CD4-positive, alpha-beta memory T cell (primary cell): ENCODE measurements at regions not wholly inside any gene's neighbourhood (a gene's known extent, or its start where the extent isn't known, plus 50 kb on each side); places are given as distances from the start of the nearest gene placed in this dataset.
"Not testable (repeated sequence)": the region's sequence is repeated elsewhere in the genome, so short reads cannot be mapped to it uniquely, and the experiment has no call there.

Experiments
- CTCF ChIA-PET: fragments of 350-600 bp; sonication (Branson Sonifier 250); formaldehyde crosslinking; loops from one replicate; lab custom pipeline; 2021; ENCODE audit warnings: inconsistent platforms; ENCODE audit not compliant: partially characterized antibody; lab: Charles Lee
- POLR2A ChIA-PET: fragments of 350-600 bp; sonication (Branson Sonifier 250); formaldehyde crosslinking; loops from one replicate; lab custom pipeline; 2021; ENCODE audit not compliant: partially characterized antibody; lab: Charles Lee
- DNase-seq, 5 donors: peaks; one replicate each; pipeline versions ENCODE4 v3.0.0 to v3.0.0-alpha.2; 2020 to 2022; ENCODE audit warnings: mixed read lengths in 1 of 5
- H3K27ac ChIP-seq: one replicate; pipeline ENCODE4 v1.7.0; 2013; ENCODE audit warnings: low read depth, low read length
- H3K27me3 ChIP-seq: 2 replicates; pipeline ENCODE4 v1.7.0; 2013; ENCODE audit warnings: mild to moderate bottlenecking, low read length, moderate library complexity; ENCODE audit not compliant: insufficient read depth
- H3K36me3 ChIP-seq: 2 replicates; pipeline ENCODE4 v1.7.0; 2013; ENCODE audit warnings: mild to moderate bottlenecking, low read length, moderate library complexity; ENCODE audit not compliant: insufficient read depth
- H3K4me1 ChIP-seq: 2 replicates; pipeline ENCODE4 v1.7.0; 2013; ENCODE audit warnings: mild to moderate bottlenecking, low read length, moderate library complexity; ENCODE audit not compliant: insufficient read depth
- H3K4me3 ChIP-seq, 2 donors: one replicate each; pipeline ENCODE4 v1.7.0; 2013; ENCODE audit warnings: low read length in 2 of 2, mild to moderate bottlenecking in 1 of 2
- H3K9me3 ChIP-seq, 2 donors: one replicate each; pipeline ENCODE4 v1.7.0; 2013; ENCODE audit warnings: low read length in 2 of 2, control low read depth in 1 of 2; ENCODE audit not compliant: control insufficient read depth in 1 of 2
- H3K27ac Mint-ChIP-seq, 7 donors: one replicate each; pipeline ENCODE4 v1.8.0; 2020 to 2021; ENCODE audit warnings: mixed read lengths in 7 of 7, mild to moderate bottlenecking in 6 of 7, inconsistent platforms in 3 of 7, moderate library complexity in 3 of 7
- H3K27me3 Mint-ChIP-seq, 2 donors: one replicate each; pipeline ENCODE4 v1.8.0; 2020 to 2021; ENCODE audit warnings: mixed read lengths in 2 of 2
- H3K36me3 Mint-ChIP-seq, 2 donors: one replicate each; pipeline ENCODE4 v1.8.0; 2020 to 2021; ENCODE audit warnings: mixed read lengths in 2 of 2, inconsistent platforms in 1 of 2, mild to moderate bottlenecking in 1 of 2
- H3K4me1 Mint-ChIP-seq, 4 donors: one replicate each; pipeline ENCODE4 v1.8.0; 2020 to 2021; ENCODE audit warnings: mixed read lengths in 4 of 4, mild to moderate bottlenecking in 1 of 4
- H3K4me3 Mint-ChIP-seq, 8 donors: one replicate each; pipeline ENCODE4 v1.8.0; 2020 to 2021; ENCODE audit warnings: mixed read lengths in 8 of 8, mild to moderate bottlenecking in 7 of 8, moderate library complexity in 6 of 8, inconsistent platforms in 3 of 8
- H3K9me3 Mint-ChIP-seq, 8 donors: one replicate each; pipeline ENCODE4 v1.8.0; 2020 to 2021; ENCODE audit warnings: mixed read lengths in 8 of 8, mild to moderate bottlenecking in 5 of 8, inconsistent platforms in 3 of 8, moderate library complexity in 1 of 8
- intact Hi-C: fragments of 100-400 bp; cut with micrococcal nuclease; formaldehyde crosslinking; loops from one replicate; pipeline ENCODE4 v1.15.1; 2023

DNA sequence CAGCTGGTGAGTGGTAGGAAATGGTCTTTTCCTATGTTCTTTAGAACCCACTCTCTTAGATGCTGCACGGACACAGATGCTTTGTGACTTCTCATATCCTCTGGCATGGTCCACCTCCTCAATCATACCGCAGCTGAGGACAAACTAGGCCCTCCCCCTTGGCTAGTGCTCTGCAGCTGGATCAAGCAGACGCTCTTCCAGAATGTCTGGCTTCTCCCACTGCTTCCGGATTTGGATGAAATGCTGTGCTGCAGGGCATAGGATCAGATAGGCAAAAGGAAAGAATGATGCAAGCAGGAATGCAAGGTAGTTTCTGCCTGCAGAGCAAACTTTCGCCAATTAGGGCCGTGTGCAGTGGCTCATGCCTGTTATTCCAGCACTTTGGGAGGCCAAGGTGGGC, 75.7 kb upstream of the SLC4A7 start:
- peak overlapping the region in 1 of 7 donors; percentile 65 for H3K27ac Mint-ChIP-seq
- H3K36me3 ChIP-seq = no peaks in the 10 kb centered on the region
- H3K27me3 Mint-ChIP-seq = no peaks in the 10 kb centered on the region
- no peaks in the 10 kb centered on the region for H3K4me1 Mint-ChIP-seq
- H3K9me3 ChIP-seq = no peaks in the 10 kb centered on the region
- no peak for DNase-seq
- no peak overlapping the region for H3K27ac ChIP-seq
- CTCF ChIA-PET = no interaction called here
- intact Hi-C loops = no loop called here
- H3K27me3 ChIP-seq = no peaks in the 10 kb centered on the region
- no peaks in the 10 kb centered on the region for H3K36me3 Mint-ChIP-seq
- POLR2A ChIA-PET = no interaction called here
- H3K4me1 ChIP-seq = no peaks in the 10 kb centered on the region
- H3K9me3 Mint-ChIP-seq = no peaks in the 10 kb centered on the region
- no peak overlapping the region for H3K4me3 ChIP-seq
- no peak overlapping the region for H3K4me3 Mint-ChIP-seq

DNA sequence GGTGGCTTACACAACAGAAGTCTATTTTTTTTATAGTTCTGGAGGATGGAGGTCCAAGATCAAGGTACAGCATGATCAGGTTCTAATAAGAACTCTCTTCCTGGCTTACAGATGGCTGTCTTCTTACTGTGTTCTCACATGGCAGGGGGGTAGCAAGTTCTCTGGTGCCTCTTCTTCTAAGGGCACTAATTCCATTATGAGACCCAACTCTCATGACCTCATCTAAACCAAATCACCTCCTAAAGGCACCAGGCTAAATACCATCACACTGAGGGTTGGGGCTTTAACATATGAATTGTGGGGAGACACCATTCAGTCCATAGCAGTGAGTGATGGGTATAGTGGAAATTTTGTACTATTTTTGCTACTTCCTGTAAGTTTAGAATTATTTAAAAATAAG, 75.2 kb upstream of the SLC4A7 start:
- Histone ChIP-seq H3K36me3 (no peaks in the 10 kb centered on the region), H3K4me1 (no peaks in the 10 kb centered on the region), H3K27ac (no peak overlapping the region), H3K27me3 (no peaks in the 10 kb centered on the region), H3K9me3 (no peaks in the 10 kb centered on the region), H3K4me3 (no peak overlapping the region)
- ChIA-PET CTCF (interaction anchor here (0.7 kb wide), 1 partner anchor 144 kb away, joined by 4 read pairs; no protein-coding TSS in a partner anchor), POLR2A (no interaction called here)
- no peaks in the 10 kb centered on the region for H3K36me3 Mint-ChIP-seq
- no peak for DNase-seq
- no peaks in the 10 kb centered on the region for H3K4me1 Mint-ChIP-seq
- H3K27me3 Mint-ChIP-seq = no peaks in the 10 kb centered on the region
- H3K9me3 Mint-ChIP-seq = no peaks in the 10 kb centered on the region
- H3K4me3 Mint-ChIP-seq = no peak overlapping the region
- intact Hi-C loops = no loop called here
- no peak overlapping the region for H3K27ac Mint-ChIP-seq

GRCh38 chr3:27557411-27557810, 73.2 kb upstream of the SLC4A7 start:
- Mint-ChIP-seq H3K4me3 (no peak overlapping the region), H3K36me3 (no peaks in the 10 kb centered on the region), H3K27me3 (no peaks in the 10 kb centered on the region), H3K4me1 (peaks cover 0 to 2% (median 0%) of the 10 kb centered on the region in 4 donors), H3K9me3 (peaks cover 0 to 2% (median 0%) of the 10 kb centered on the region in 8 donors), H3K27ac (no peak overlapping the region)
- H3K27me3 ChIP-seq = no peaks in the 10 kb centered on the region
- H3K27ac ChIP-seq = no peak overlapping the region
- H3K9me3 ChIP-seq = no peaks in the 10 kb centered on the region
- H3K4me3 ChIP-seq = no peak overlapping the region
- no peaks in the 10 kb centered on the region for H3K4me1 ChIP-seq
- DNase-seq = no peak
- POLR2A ChIA-PET = no interaction called here
- H3K36me3 ChIP-seq = no peaks in the 10 kb centered on the region
- intact Hi-C loops = no loop called here
- CTCF ChIA-PET = interaction anchor here (1.3 kb wide), 1 partner anchor 123 kb away, joined by 3 read pairs; no protein-coding TSS in a partner anchor

DNA sequence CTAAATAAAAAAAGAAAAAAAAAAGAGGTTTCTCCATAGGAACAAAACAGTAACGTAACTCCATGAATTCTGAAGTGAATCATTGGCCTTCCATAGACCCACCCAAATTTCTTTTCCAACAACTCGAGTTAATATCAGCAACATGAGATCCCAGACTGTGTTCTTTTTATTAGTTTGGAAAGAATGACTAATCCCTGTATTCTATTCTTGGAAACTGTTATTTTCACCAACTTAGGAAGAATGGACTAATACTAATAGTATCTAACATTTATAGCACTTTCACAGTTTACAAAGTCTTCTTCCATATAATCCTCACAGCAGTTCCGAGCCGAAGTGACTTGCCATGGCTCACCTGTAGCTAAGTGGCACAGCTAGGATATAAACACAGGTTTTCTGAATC, 72.7 kb upstream of the SLC4A7 start:
- no peaks in the 10 kb centered on the region for H3K36me3 ChIP-seq
- peaks cover 0 to 2% (median 0%) of the 10 kb centered on the region in 4 donors for H3K4me1 Mint-ChIP-seq
- H3K4me3 ChIP-seq = no peak overlapping the region
- ChIA-PET CTCF (interaction anchor here (1.1 kb wide), 1 partner anchor 124 kb away, joined by 5 read pairs; no protein-coding TSS in a partner anchor), POLR2A (interaction anchor here (0.6 kb wide), 1 partner anchor 132 kb away, joined by 3 read pairs; no protein-coding TSS in a partner anchor)
- intact Hi-C loops = no loop called here
- no peaks in the 10 kb centered on the region for H3K36me3 Mint-ChIP-seq
- H3K9me3 Mint-ChIP-seq = peaks cover 0 to 2% (median 0%) of the 10 kb centered on the region in 8 donors
- no peaks in the 10 kb centered on the region for H3K4me1 ChIP-seq
- no peaks in the 10 kb centered on the region for H3K27me3 Mint-ChIP-seq
- no peak overlapping the region for H3K4me3 Mint-ChIP-seq
- no peak overlapping the region for H3K27ac Mint-ChIP-seq
- no peaks in the 10 kb centered on the region for H3K27me3 ChIP-seq
- no peaks in the 10 kb centered on the region for H3K9me3 ChIP-seq
- H3K27ac ChIP-seq = no peak overlapping the region
- DNase-seq = no peak

DNA sequence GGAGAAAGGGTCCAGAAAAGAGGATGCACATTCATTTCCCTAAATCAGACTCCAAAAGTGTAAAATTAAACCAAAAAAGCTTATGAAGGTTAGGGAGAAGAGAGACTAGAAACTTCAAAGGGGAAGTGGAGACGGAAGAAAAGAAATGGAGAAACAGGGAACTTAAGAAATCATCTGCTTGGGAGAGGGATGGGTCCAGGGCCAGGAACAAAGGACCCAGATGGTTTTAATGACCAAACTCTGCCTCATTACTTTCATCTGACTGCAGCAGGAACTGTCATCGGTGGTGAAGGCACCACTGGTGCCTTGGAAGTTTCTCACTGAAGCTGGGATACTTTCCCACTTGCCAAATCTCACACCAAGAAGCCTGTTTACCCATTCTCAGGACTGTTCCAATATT, 70.5 kb upstream of the SLC4A7 start:
- no peak overlapping the region for H3K4me3 Mint-ChIP-seq

DNA sequence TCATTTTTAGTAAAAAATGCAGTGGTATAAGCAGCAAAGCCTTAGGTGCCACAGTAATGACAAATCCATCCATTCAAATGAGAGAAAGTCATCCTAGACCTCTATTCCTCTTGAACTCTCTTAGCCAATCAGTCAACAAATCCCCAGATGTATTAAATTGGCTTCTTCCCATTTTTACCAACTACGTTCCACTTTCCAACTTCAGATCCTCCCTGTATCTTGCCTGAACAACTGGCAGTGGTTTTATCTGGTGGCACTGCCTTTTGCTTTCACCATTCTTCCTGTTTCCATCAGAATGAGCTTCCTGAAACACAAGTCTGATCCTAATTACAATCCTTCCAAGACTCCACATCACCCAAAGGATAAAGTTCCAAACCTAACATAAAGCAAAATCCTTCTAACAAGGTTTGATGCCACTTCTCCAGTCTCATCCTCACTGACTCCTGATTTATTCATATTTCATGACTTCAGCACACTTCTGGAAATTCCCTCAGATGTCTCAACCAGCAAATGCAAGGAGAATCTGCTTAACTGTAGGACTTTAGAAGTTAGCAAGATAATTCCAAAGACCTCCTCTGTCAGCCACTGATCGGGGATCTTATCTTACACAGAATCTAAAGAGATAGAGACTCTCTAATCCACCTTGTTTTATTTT, 69.8 kb upstream of the SLC4A7 start:
- H3K27me3 Mint-ChIP-seq = no peaks in the 10 kb centered on the region
- Histone ChIP-seq H3K4me3 (no peak overlapping the region), H3K27ac (no peak overlapping the region), H3K36me3 (no peaks in the 10 kb centered on the region), H3K9me3 (no peaks in the 10 kb centered on the region), H3K4me1 (no peaks in the 10 kb centered on the region), H3K27me3 (no peaks in the 10 kb centered on the region)
- DNase-seq = no peak
- H3K9me3 Mint-ChIP-seq = peaks cover 0 to 4% (median 0%) of the 10 kb centered on the region in 8 donors
- no peaks in the 10 kb centered on the region for H3K36me3 Mint-ChIP-seq
- ChIA-PET CTCF (no interaction called here), POLR2A (interaction anchor here (0.5 kb wide), 1 partner anchor 71 kb away, joined by 3 read pairs; no protein-coding TSS in a partner anchor)
- no peak overlapping the region for H3K4me3 Mint-ChIP-seq
- H3K4me1 Mint-ChIP-seq = peaks cover 0 to 2% (median 0%) of the 10 kb centered on the region in 4 donors
- intact Hi-C loops = no loop called here
- H3K27ac Mint-ChIP-seq = no peak overlapping the region

More for the DNA sequence above, 70.5 kb upstream of the SLC4A7 start:
- ChIA-PET CTCF (no interaction called here), POLR2A (no interaction called here)
- no peak overlapping the region for H3K4me3 ChIP-seq
- H3K27ac Mint-ChIP-seq = no peak overlapping the region
- H3K27me3 Mint-ChIP-seq = no peaks in the 10 kb centered on the region
- no peaks in the 10 kb centered on the region for H3K4me1 ChIP-seq
- no peak overlapping the region for H3K27ac ChIP-seq
- H3K36me3 ChIP-seq = no peaks in the 10 kb centered on the region
- no peaks in the 10 kb centered on the region for H3K27me3 ChIP-seq
- H3K9me3 Mint-ChIP-seq = peaks cover 0 to 4% (median 0%) of the 10 kb centered on the region in 8 donors
- H3K9me3 ChIP-seq = no peaks in the 10 kb centered on the region
- H3K36me3 Mint-ChIP-seq = no peaks in the 10 kb centered on the region
- intact Hi-C loops = no loop called here
- peaks cover 0 to 2% (median 0%) of the 10 kb centered on the region in 4 donors for H3K4me1 Mint-ChIP-seq
- no peak for DNase-seq

- DNase-seq, H3K36me3 Mint-ChIP-seq, CTCF ChIA-PET, H3K9me3 ChIP-seq, POLR2A ChIA-PET, H3K4me3 Mint-ChIP-seq, H3K9me3 Mint-ChIP-seq, H3K27me3 ChIP-seq, H3K27ac Mint-ChIP-seq, H3K27ac ChIP-seq, H3K4me3 ChIP-seq, H3K4me1 Mint-ChIP-seq, H3K4me1 ChIP-seq, H3K36me3 ChIP-seq, intact Hi-C loops, H3K27me3 Mint-ChIP-seq: not testable (repeated sequence)
Observed at GRCh38 chr3:27552708-27553107, 68.5 kb upstream of the SLC4A7 start.
